ENCODE measurements at regions not wholly inside any gene's neighbourhood (a gene's known extent, or its start where the extent isn't known, plus 50 kb on each side); places are given as distances from the start of the nearest gene placed in this dataset.

- H3K4me3 Mint-ChIP-seq: no peak overlapping the region
- DNase-seq (ENCODE audit: low spot score) (no peak), ATAC-seq (no peak)
- ChIA-PET POLR2A (no interaction called here), CTCF (interaction anchor here (0.6 kb wide), 1 partner anchor 224 kb away, joined by 4 read pairs; no protein-coding TSS in a partner anchor)
- peaks cover 10% of the 10 kb centered on the region for H3K4me1 Mint-ChIP-seq
- no peaks in the 10 kb centered on the region for H3K27me3 Mint-ChIP-seq (ENCODE audit: low read depth)
- no peaks in the 10 kb centered on the region for H3K9me3 Mint-ChIP-seq
- TF ChIP-seq MAX (CRISPR knock-in tag; IDR thresholded peaks at IDR 0.05) (no peak), ELF4 (CRISPR knock-in tag; IDR thresholded peaks at IDR 0.05; ENCODE audit: low read depth) (no peak)
- H3K36me3 Mint-ChIP-seq: no peaks in the 10 kb centered on the region
- H3K27ac Mint-ChIP-seq: no peak overlapping the region
Measured at GRCh38 chr12:66774929-66775328, 96.1 kb upstream of the GRIP1 start.

DNA sequence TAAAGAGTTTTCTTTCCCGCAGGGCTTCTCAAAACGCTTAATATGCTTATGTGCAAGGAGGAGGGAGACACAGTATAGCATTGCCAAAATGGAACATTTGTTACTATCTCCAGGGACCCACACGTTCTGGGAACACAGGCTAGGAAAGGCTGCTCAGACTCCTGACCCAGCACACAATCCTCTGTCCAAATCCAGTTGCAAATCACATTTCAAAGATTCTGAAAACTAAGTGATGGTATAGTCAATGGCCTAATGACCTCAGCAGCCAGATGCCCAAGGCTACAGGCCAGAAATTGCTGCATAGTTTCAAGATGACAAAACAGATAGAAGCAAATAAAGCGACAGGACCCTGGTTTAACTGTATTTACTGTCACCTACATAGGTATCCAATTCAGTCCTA, 97.0 kb upstream of the GRIP1 start:
- peaks cover 10% of the 10 kb centered on the region for H3K4me1 Mint-ChIP-seq
- ATAC-seq (no peak), DNase-seq (ENCODE audit: low spot score) (no peak)
- no peaks in the 10 kb centered on the region for H3K9me3 Mint-ChIP-seq
- H3K36me3 Mint-ChIP-seq: no peaks in the 10 kb centered on the region
- TF ChIP-seq ETV6 (CRISPR knock-in tag; IDR thresholded peaks at IDR 0.05) (no peak), MLX (CRISPR knock-in tag; IDR thresholded peaks at IDR 0.05) (no peak), TEAD4 (CRISPR knock-in tag; IDR thresholded peaks at IDR 0.05) (no peak), NR1H2 (CRISPR knock-in tag; IDR thresholded peaks at IDR 0.05) (no peak)
- H3K27me3 Mint-ChIP-seq (ENCODE audit: low read depth): no peaks in the 10 kb centered on the region
- no peak overlapping the region for H3K4me3 Mint-ChIP-seq
- ChIA-PET CTCF (no interaction called here), POLR2A (no interaction called here)
- no peak overlapping the region for H3K27ac Mint-ChIP-seq

- Mint-ChIP-seq H3K4me1 (peaks cover 13% of the 10 kb centered on the region), H3K36me3 (no peaks in the 10 kb centered on the region), H3K9me3 (no peaks in the 10 kb centered on the region), H3K4me3 (no peak overlapping the region), H3K27ac (no peak overlapping the region), H3K27me3 (ENCODE audit: low read depth) (no peaks in the 10 kb centered on the region)
- no peak for TF ChIP-seq GABPB1 (CRISPR knock-in tag; IDR thresholded peaks at IDR 0.05)
- TF ChIP-seq ZNF423 (CRISPR knock-in tag; IDR thresholded peaks at IDR 0.05): no peak
- TF ChIP-seq RELA (CRISPR knock-in tag; IDR thresholded peaks at IDR 0.05; ENCODE audit: borderline replicate concordance): no peak
- TF ChIP-seq RORB (CRISPR knock-in tag; IDR thresholded peaks at IDR 0.05): no peak
- no peak for TF ChIP-seq ZNF263 (CRISPR knock-in tag; IDR thresholded peaks at IDR 0.05; ENCODE audit: low read depth)
- no peak for TF ChIP-seq ETV6 (CRISPR knock-in tag; IDR thresholded peaks at IDR 0.05)
- TF ChIP-seq IRF1 (CRISPR knock-in tag; IDR thresholded peaks at IDR 0.05): no peak
- no peak for TF ChIP-seq TP53 (CRISPR knock-in tag; IDR thresholded peaks at IDR 0.05)
- no peak for TF ChIP-seq ERG (CRISPR knock-in tag; IDR thresholded peaks at IDR 0.05)
- TF ChIP-seq TEAD1 (CRISPR knock-in tag; IDR thresholded peaks at IDR 0.05): no peak
- TF ChIP-seq, protein P1, sequence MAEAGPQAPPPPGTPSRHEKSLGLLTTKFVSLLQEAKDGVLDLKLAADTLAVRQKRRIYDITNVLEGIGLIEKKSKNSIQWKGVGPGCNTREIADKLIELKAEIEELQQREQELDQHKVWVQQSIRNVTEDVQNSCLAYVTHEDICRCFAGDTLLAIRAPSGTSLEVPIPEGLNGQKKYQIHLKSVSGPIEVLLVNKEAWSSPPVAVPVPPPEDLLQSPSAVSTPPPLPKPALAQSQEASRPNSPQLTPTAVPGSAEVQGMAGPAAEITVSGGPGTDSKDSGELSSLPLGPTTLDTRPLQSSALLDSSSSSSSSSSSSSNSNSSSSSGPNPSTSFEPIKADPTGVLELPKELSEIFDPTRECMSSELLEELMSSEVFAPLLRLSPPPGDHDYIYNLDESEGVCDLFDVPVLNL (CRISPR knock-in tag; IDR thresholded peaks at IDR 0.05; ENCODE audit: borderline replicate concordance, low read depth): no peak
- no peak for TF ChIP-seq TCF7 (CRISPR knock-in tag; IDR thresholded peaks at IDR 0.05; ENCODE audit: low read depth)
- no peak for TF ChIP-seq NR3C1 (CRISPR knock-in tag; conservative IDR thresholded peaks at IDR 0.05; ENCODE audit: low read depth)
- no peak for TF ChIP-seq JUN (CRISPR knock-in tag; IDR thresholded peaks at IDR 0.05)
- TF ChIP-seq SOX15 (CRISPR knock-in tag; IDR thresholded peaks at IDR 0.05): no peak
- no peak for TF ChIP-seq MAX (CRISPR knock-in tag; IDR thresholded peaks at IDR 0.05)
- peak; percentile 36 for ATAC-seq
- DNase-seq (ENCODE audit: low spot score): no peak
- POLR2A ChIA-PET: no interaction called here
- CTCF ChIA-PET: interaction anchor here (0.7 kb wide), 1 partner anchor 146 kb away, joined by 3 read pairs; no protein-coding TSS in a partner anchor
Measured at GRCh38 chr12:66776974-66777373, 98.1 kb upstream of the GRIP1 start.
